H1 (cell line): ENCODE measurements at regions not wholly inside any gene's neighbourhood (a gene's known extent, or its start where the extent isn't known, plus 50 kb on each side); places are given as distances from the start of the nearest gene placed in this dataset.

Experiments used
- CTCF ChIA-PET: fragments of 300-600 bp; sonication (Branson Sonifier 250); formaldehyde crosslinking; loops from one replicate; lab custom pipeline; 2021; ENCODE audit not compliant: partially characterized antibody; lab: Charles Lee
- POLR2A ChIA-PET: fragments of 300-600 bp; sonication (Branson Sonifier 250); formaldehyde crosslinking; loops from one replicate; lab custom pipeline; 2021; ENCODE audit warnings: inconsistent platforms; ENCODE audit not compliant: partially characterized antibody; lab: Charles Lee
- DNase-seq, 2 experiments: peaks; one replicate each; pipeline versions ENCODE4 v3.0.0 to v3.0.0-alpha.2; 2010 to 2022; ENCODE audit warnings: low spot score in 2 of 2, low read depth in 1 of 2, mixed read lengths in 1 of 2
- FAIRE-seq: peaks from 2 replicates; lab custom pipeline; 2011; peaks lifted over from hg19 to GRCh38; lab: Jason Lieb, UNC
- H2AFZ ChIP-seq: 2 replicates; pipeline ENCODE4 v1.8.1; 2012; ENCODE audit warnings: low read length, inconsistent platforms
- H2AK5ac ChIP-seq: 2 replicates; pipeline ENCODE4 v1.6.1; 2013; ENCODE audit warnings: low read depth, low read length
- H2BK120ac ChIP-seq: replicated peaks from 2 replicates; pipeline ENCODE3; 2013; ENCODE audit warnings: low read depth, low read length, inconsistent platforms
- H2BK12ac ChIP-seq: 2 replicates; pipeline ENCODE4 v1.6.1; 2013; ENCODE audit warnings: low read depth, low read length
- H2BK15ac ChIP-seq: 2 replicates; pipeline ENCODE4 v1.6.1; 2013; ENCODE audit warnings: low read length
- H2BK20ac ChIP-seq: 2 replicates; pipeline ENCODE4 v1.6.1; 2013; ENCODE audit warnings: low read length
- H2BK5ac ChIP-seq: 2 replicates; pipeline ENCODE4 v1.6.1; 2013; ENCODE audit warnings: low read depth, low read length
- H3K14ac ChIP-seq: 2 replicates; pipeline ENCODE4 v1.6.1; 2013; ENCODE audit warnings: inconsistent platforms; ENCODE audit not compliant: insufficient read length
- H3K18ac ChIP-seq: 2 replicates; pipeline ENCODE4 v1.6.1; 2013; ENCODE audit warnings: low read length; ENCODE audit errors: extremely low read depth
- H3K23ac ChIP-seq: 2 replicates; pipeline ENCODE4 v1.6.1; 2013; ENCODE audit warnings: inconsistent platforms; ENCODE audit not compliant: insufficient read length
- H3K23me2 ChIP-seq: 2 replicates; pipeline ENCODE4 v1.6.1; 2013; ENCODE audit warnings: low read depth, low read length
- H3K27ac ChIP-seq: 2 replicates; pipeline ENCODE4 v1.6.1; 2011; ENCODE audit warnings: low read depth, low read length, inconsistent platforms
- H3K27me3 ChIP-seq, 4 experiments: replicated peaks in 1 of 4; 1 replicate in 1 of 4; 2 replicates in 3 of 4; pipeline versions ENCODE4 v1.6.1 to v1.8.1; 2011 to 2013; ENCODE audit warnings: low read length in 3 of 4, mild to moderate bottlenecking in 3 of 4, inconsistent platforms in 2 of 4, mixed read lengths in 2 of 4, moderate library complexity in 1 of 4; ENCODE audit not compliant: control insufficient read depth in 3 of 4, insufficient read depth in 3 of 4; ENCODE audit errors: extremely low read depth in 1 of 4
- H3K36me3 ChIP-seq, 4 experiments: 2 replicates each; pipeline versions ENCODE4 v1.6.1 to v1.8.1; 2011 to 2013; ENCODE audit warnings: mild to moderate bottlenecking in 4 of 4, low read length in 3 of 4, moderate library complexity in 2 of 4, control low read depth in 1 of 4, inconsistent platforms in 1 of 4; ENCODE audit not compliant: insufficient read depth in 4 of 4, control insufficient read depth in 2 of 4
- H3K4ac ChIP-seq: replicated peaks from 2 replicates; pipeline ENCODE3; 2013; ENCODE audit warnings: low read length, low read depth, mixed read lengths, inconsistent platforms; ENCODE audit not compliant: insufficient read length
- H3K4me1 ChIP-seq, 4 experiments: replicated peaks in 1 of 4; 1 replicate in 1 of 4; 2 replicates in 3 of 4; pipeline versions ENCODE4 v1.6.1 to v1.8.1; 2011 to 2013; ENCODE audit warnings: low read length in 3 of 4, inconsistent platforms in 2 of 4, mixed read lengths in 1 of 4; ENCODE audit not compliant: insufficient read depth in 4 of 4, control insufficient read depth in 3 of 4
- H3K4me2 ChIP-seq, 2 experiments: 2 replicates each; pipeline versions ENCODE4 v1.6.1 to v1.8.1; 2011 to 2013; ENCODE audit warnings: low read depth in 2 of 2, low read length in 2 of 2, control low read depth in 1 of 2, inconsistent platforms in 1 of 2, mild to moderate bottlenecking in 1 of 2; ENCODE audit not compliant: insufficient read depth in 1 of 2
- H3K4me3 ChIP-seq, 4 experiments: fragments of 200-600, 300-600 bp in 1 of 4; sonication (generic), shearing (Covaris generic), sonication (Bioruptor Twin) in 1 of 4; 2 replicates each; pipeline versions ENCODE4 v1.5.1 to v1.8.1; 2011 to 2016; ENCODE audit warnings: low read length in 4 of 4, low read depth in 3 of 4, control low read depth in 2 of 4, inconsistent platforms in 2 of 4, mild to moderate bottlenecking in 2 of 4, mixed read lengths in 1 of 4, moderate library complexity in 1 of 4; ENCODE audit not compliant: insufficient read depth in 2 of 4; ENCODE audit errors: extremely low read depth in 1 of 4
- H3K56ac ChIP-seq: replicated peaks from 2 replicates; pipeline ENCODE3; 2013; ENCODE audit warnings: low read depth, mild to moderate bottlenecking, mixed read lengths, low read length, inconsistent platforms; ENCODE audit not compliant: insufficient read length
- H3K79me1 ChIP-seq: 2 replicates; pipeline ENCODE4 v1.6.1; 2013; ENCODE audit warnings: low read depth, low read length, control low read depth
- H3K79me2 ChIP-seq, 2 experiments: 2 replicates each; pipeline versions ENCODE4 v1.6.1 to v1.8.1; 2012 to 2013; ENCODE audit warnings: low read length in 2 of 2, mild to moderate bottlenecking in 2 of 2, inconsistent platforms in 1 of 2; ENCODE audit not compliant: insufficient read depth in 2 of 2, control insufficient read depth in 1 of 2
- H3K9ac ChIP-seq, 4 experiments: replicated peaks in 1 of 4; 1 replicate in 1 of 4; 2 replicates in 3 of 4; pipeline versions ENCODE4 v1.6.1 to v1.8.1; 2011 to 2013; ENCODE audit warnings: low read depth in 3 of 4, low read length in 3 of 4, control low read depth in 2 of 4, mild to moderate bottlenecking in 2 of 4, moderate library complexity in 2 of 4, inconsistent platforms in 1 of 4; ENCODE audit errors: extremely low read depth in 1 of 4
- H3K9me3 ChIP-seq, 2 experiments: 2 replicates each; pipeline versions ENCODE4 v1.6.1 to v1.8.1; 2012 to 2013; ENCODE audit warnings: mild to moderate bottlenecking in 2 of 2, moderate library complexity in 2 of 2, control low read depth in 1 of 2, inconsistent platforms in 1 of 2, low read depth in 1 of 2, low read length in 1 of 2, mixed read lengths in 1 of 2; ENCODE audit not compliant: insufficient read depth in 2 of 2
- H4K20me1 ChIP-seq, 2 experiments: replicated peaks in 1 of 2; 2 replicates each; pipeline versions ENCODE3 to v1.8.1; 2011 to 2013; ENCODE audit warnings: inconsistent platforms in 2 of 2, low read length in 2 of 2, mild to moderate bottlenecking in 1 of 2; ENCODE audit not compliant: insufficient read depth in 2 of 2, control insufficient read depth in 1 of 2
- H4K5ac ChIP-seq: 2 replicates; pipeline ENCODE4 v1.6.1; 2013; ENCODE audit warnings: low read length, low read depth, mixed read lengths, inconsistent platforms; ENCODE audit not compliant: insufficient read length
- H4K8ac ChIP-seq: 2 replicates; pipeline ENCODE4 v1.8.0; 2013; ENCODE audit warnings: mild to moderate bottlenecking, moderate library complexity, low read length, inconsistent platforms; ENCODE audit not compliant: insufficient read depth; ENCODE audit errors: extremely low read depth
- H4K91ac ChIP-seq: replicated peaks from 2 replicates; pipeline ENCODE3; 2013; ENCODE audit warnings: low read length, mixed read lengths, inconsistent platforms; ENCODE audit not compliant: insufficient read length
- ASH2L ChIP-seq: fragments of 200-600, 300-600 bp; sonication (generic); IDR thresholded peaks from one replicate; pipeline ENCODE4 v1.7.1; 2017; ENCODE audit warnings: low read length
- ATF3 ChIP-seq: IDR thresholded peaks from 2 replicates; pipeline ENCODE4 v1.6.1; 2011; ENCODE audit warnings: low read depth, mild to moderate bottlenecking, low read length; ENCODE audit not compliant: insufficient read depth
- BACH1 ChIP-seq: IDR thresholded peaks from 2 replicates; pipeline ENCODE4 v1.6.1; 2012; ENCODE audit warnings: low read length, improper control_type of control experiment
- CHD2 ChIP-seq: IDR thresholded peaks from 2 replicates; pipeline ENCODE4 v1.6.1; 2012; ENCODE audit warnings: low read length, improper control_type of control experiment
- CTBP2 ChIP-seq: IDR thresholded peaks from 2 replicates; pipeline ENCODE4 v1.7.0; 2011; ENCODE audit warnings: borderline replicate concordance, mild to moderate bottlenecking, moderate library complexity, mixed read lengths, low read length; ENCODE audit not compliant: insufficient read depth, insufficient read length
- EGR1 ChIP-seq: IDR thresholded peaks from 2 replicates; pipeline ENCODE4 v1.6.1; 2011; ENCODE audit warnings: low read depth, low read length, borderline replicate concordance
- FOSL1 ChIP-seq: IDR thresholded peaks from 2 replicates; pipeline ENCODE4 v1.6.1; 2011; ENCODE audit warnings: mild to moderate bottlenecking, low read depth, low read length, moderate library complexity; ENCODE audit not compliant: insufficient read depth
- JUND ChIP-seq: IDR thresholded peaks from 2 replicates; pipeline ENCODE4 v1.6.1; 2011; ENCODE audit warnings: mild to moderate bottlenecking, improper control_type of control experiment, low read length
- KDM4A ChIP-seq: IDR thresholded peaks from one replicate; pipeline ENCODE4 v1.7.1; 2012; ENCODE audit warnings: low read depth, mild to moderate bottlenecking, moderate library complexity, low read length, inconsistent platforms; ENCODE audit not compliant: severe bottlenecking
- POLR2A ChIP-seq, 2 experiments: IDR thresholded peaks; 1 replicate in 1 of 2; 2 replicates in 1 of 2; pipeline ENCODE4 v1.6.1; 2011; ENCODE audit warnings: low read depth in 2 of 2, low read length in 2 of 2, mild to moderate bottlenecking in 2 of 2; ENCODE audit errors: control extremely low read depth in 1 of 2
- RAD21 ChIP-seq, 2 experiments: IDR thresholded peaks in 1 of 2; conservative IDR thresholded peaks in 1 of 2; 2 replicates each; pipeline ENCODE4 v1.6.1; 2011; ENCODE audit warnings: low read depth in 2 of 2, low read length in 2 of 2, improper control_type of control experiment in 1 of 2, inconsistent platforms in 1 of 2, mild to moderate bottlenecking in 1 of 2, moderate library complexity in 1 of 2
- SIN3A ChIP-seq, 2 experiments: IDR thresholded peaks in 1 of 2; conservative IDR thresholded peaks in 1 of 2; 2 replicates each; pipeline ENCODE4 v1.6.1; 2011 to 2012; ENCODE audit warnings: low read length in 2 of 2, improper control_type of control experiment in 1 of 2, low read depth in 1 of 2, mild to moderate bottlenecking in 1 of 2
- SIRT6 ChIP-seq: IDR thresholded peaks from one replicate; pipeline ENCODE4 v1.7.1; 2012; ENCODE audit warnings: low read length, inconsistent platforms
- SP1 ChIP-seq: IDR thresholded peaks from 2 replicates; pipeline ENCODE4 v1.6.1; 2011; ENCODE audit warnings: low read depth, low read length
- TBP ChIP-seq: IDR thresholded peaks from 2 replicates; pipeline ENCODE4 v1.6.1; 2011; ENCODE audit warnings: low read depth, low read length, improper control_type of control experiment
- TEAD4 ChIP-seq: IDR thresholded peaks from 2 replicates; pipeline ENCODE4 v1.6.1; 2012; ENCODE audit warnings: low read depth, low read length, inconsistent platforms, mixed read lengths
- WGBS, 2 experiments: shearing (Covaris generic) in 1 of 2; methylation state at CpG; one replicate each; pipeline versions ENCODE4 v1.1.6 to v1.1.7; 2013 to 2015; ENCODE audit warnings: low lambda C conversion rate in 2 of 2, mixed read lengths in 2 of 2, inconsistent platforms in 1 of 2, low coverage in 1 of 2, missing lambda C conversion rate in 1 of 2; ENCODE audit not compliant: insufficient replicate concordance in 2 of 2, insufficient coverage in 1 of 2, insufficient read length in 1 of 2; ENCODE audit errors: extremely low coverage in 1 of 2, missing lambda C conversion rate in 1 of 2; 5-methylcytosine and 5-hydroxymethylcytosine counted together

DNA sequence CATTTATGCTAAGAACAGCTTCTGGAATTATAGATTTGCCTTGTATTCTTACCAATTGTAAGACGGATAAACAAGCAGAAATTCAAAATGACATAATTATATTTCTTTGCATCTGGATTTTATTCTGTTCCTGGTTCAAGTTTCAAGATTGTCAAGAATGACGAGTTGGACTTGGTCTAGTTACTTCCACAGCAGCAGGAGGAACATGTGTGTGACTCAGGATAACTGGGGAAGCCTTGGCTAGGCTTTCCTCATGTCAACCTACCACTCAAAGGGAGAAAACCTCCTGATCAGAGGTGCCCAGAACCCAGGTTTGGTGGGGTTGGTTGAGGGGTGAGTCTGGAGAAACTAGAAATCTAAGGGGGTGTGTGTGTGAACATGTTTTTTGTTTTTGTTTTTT, 259.7 kb downstream of the SOX2 start:
- H3K79me2 ChIP-seq, result no peaks in the 10 kb centered on the region
- DNase-seq, result no peak
- H4K5ac ChIP-seq, result no peak overlapping the region
- CTCF ChIA-PET, result no interaction called here
- no peaks in the 10 kb centered on the region for H3K36me3 ChIP-seq
- no peak overlapping the region for H3K14ac ChIP-seq
- H3K56ac ChIP-seq, result no peak overlapping the region
- H4K8ac ChIP-seq, result no peak overlapping the region
- H4K91ac ChIP-seq, result no peak overlapping the region
- WGBS, 2 experiments, result 84% methylated on average over 2 of the region's 2 CpGs; no CpG with 5 or more reads in 1 of the 2 experiments
- H2BK15ac ChIP-seq, result no peak overlapping the region
- H3K9me3 ChIP-seq, result no peaks in the 10 kb centered on the region
- no peak overlapping the region for H2BK5ac ChIP-seq
- H3K27me3 ChIP-seq, result no peaks in the 10 kb centered on the region
- H4K20me1 ChIP-seq, result no peaks in the 10 kb centered on the region
- H3K9ac ChIP-seq, result no peak overlapping the region
- no peak overlapping the region for H3K18ac ChIP-seq
- H3K23me2 ChIP-seq, result no peaks in the 10 kb centered on the region
- peaks cover 0 to 2% (median 0%) of the 10 kb centered on the region in 4 experiments; a peak in 1 of 7 replicates for H3K4me1 ChIP-seq
- no peak overlapping the region for H2BK120ac ChIP-seq
- POLR2A ChIA-PET, result no interaction called here
- H2AFZ ChIP-seq, result no peak overlapping the region
- H3K27ac ChIP-seq, result no peak overlapping the region
- no peak for FAIRE-seq
- H2BK20ac ChIP-seq, result no peak overlapping the region
- no peak overlapping the region for H3K4me3 ChIP-seq
- H2AK5ac ChIP-seq, result no peak overlapping the region
- no peak overlapping the region for H2BK12ac ChIP-seq
- no peaks in the 10 kb centered on the region for H3K79me1 ChIP-seq
- no peak overlapping the region for H3K4ac ChIP-seq
- no peak overlapping the region for H3K23ac ChIP-seq
- H3K4me2 ChIP-seq, result no peak overlapping the region
- TF ChIP-seq SIN3A (conservative IDR thresholded peaks at IDR 0.05 in 1 of 2, IDR thresholded peaks at IDR 0.05 in 1 of 2; ENCODE audit: low read depth in 1 of 2, low read length in 2 of 2), result no peak
- TF ChIP-seq TEAD4, result no peak
- no peak for TF ChIP-seq KDM4A
- no peak for TF ChIP-seq POLR2A (IDR thresholded peaks at IDR 0.05; ENCODE audit: control extremely low read depth in 1 of 2, low read depth in 2 of 2, low read length in 2 of 2)
- no peak for TF ChIP-seq SP1
- no peak for TF ChIP-seq ATF3
- no peak for TF ChIP-seq CTBP2
- TF ChIP-seq CHD2, result no peak
- no peak for TF ChIP-seq RAD21 (IDR thresholded peaks at IDR 0.05 in 1 of 2, conservative IDR thresholded peaks at IDR 0.05 in 1 of 2; ENCODE audit: low read depth in 2 of 2, low read length in 2 of 2)
- no peak for TF ChIP-seq BACH1
- no peak for TF ChIP-seq TBP
- TF ChIP-seq ASH2L, result no peak
- no peak for TF ChIP-seq JUND
- no peak for TF ChIP-seq SIRT6
- TF ChIP-seq FOSL1, result no peak
- TF ChIP-seq EGR1, result no peak
